OCI-LY3 (cell line): ENCODE measurements at regions not wholly inside any gene's neighbourhood (a gene's known extent, or its start where the extent isn't known, plus 50 kb on each side); places are given as distances from the start of the nearest gene placed in this dataset.

Experiments
- CTCF ChIP-seq: fragments of 200-600, 300-600 bp; sonication (generic); IDR thresholded peaks from 2 replicates; pipeline ENCODE4 v1.5.1; 2014; ENCODE audit warnings: antibody characterized with exemption, low read length, low read depth
- EZH2phosphoT487 ChIP-seq: fragments of 200-600 bp; shearing (Covaris generic); IDR thresholded peaks from 2 replicates; pipeline ENCODE4 v1.6.1; 2018; ENCODE audit warnings: antibody characterized with exemption, mixed run types, low read depth

GRCh38 chr10:33783078-33783477, 448.6 kb upstream of the NRP1 start:
- TF ChIP-seq CTCF = no peak
- no peak for TF ChIP-seq EZH2phosphoT487
